ENCODE measurements at regions not wholly inside any gene's neighbourhood (a gene's known extent, or its start where the extent isn't known, plus 50 kb on each side); places are given as distances from the start of the nearest gene placed in this dataset.

DNA sequence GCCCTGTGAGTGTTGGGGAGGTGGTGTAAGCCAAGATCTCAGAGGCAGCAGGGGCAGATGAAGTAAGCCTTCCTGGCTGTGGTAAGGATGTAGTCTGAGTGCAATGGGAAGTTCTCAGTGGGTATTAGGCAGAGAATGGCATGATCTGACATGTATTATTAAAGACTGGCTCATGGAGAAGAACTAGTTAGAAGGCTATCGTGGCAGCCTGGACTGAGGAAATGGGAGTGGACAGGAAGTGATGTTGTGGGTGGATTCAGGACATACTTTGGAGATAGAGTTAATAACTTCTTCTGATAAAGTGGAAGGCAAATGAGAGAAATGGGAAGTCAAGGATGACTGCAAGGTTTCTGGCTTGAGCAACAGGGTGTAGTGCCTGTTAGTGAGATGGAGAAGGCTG, 250.9 kb upstream of the CFAP20DC start:
- DNase-seq (ENCODE audit: low read depth), result no peak

DNA sequence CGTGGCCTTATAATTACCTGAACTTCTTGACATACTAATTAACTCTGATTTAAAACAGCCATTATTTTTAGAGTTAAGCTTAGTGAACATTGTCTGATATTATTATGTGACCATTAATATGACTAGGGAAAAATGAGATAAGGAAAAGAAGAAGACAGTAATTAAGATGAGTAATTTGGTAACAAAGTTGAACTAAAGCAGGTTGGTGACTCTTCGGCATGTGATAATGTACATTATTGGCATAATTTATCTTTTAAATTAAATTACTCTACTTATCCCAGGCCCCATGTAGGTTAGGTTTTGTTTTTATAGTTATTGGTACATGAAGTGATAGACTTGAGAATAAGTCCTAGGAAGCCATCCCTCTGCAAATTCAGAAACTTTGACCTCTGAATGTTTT, 249.7 kb upstream of the CFAP20DC start:
- no peak for DNase-seq (ENCODE audit: low read depth)

GRCh38 chr3:59290358-59290757, 240.5 kb upstream of the CFAP20DC start:
- DNase-seq (ENCODE audit: low read depth), result no peak

DNA sequence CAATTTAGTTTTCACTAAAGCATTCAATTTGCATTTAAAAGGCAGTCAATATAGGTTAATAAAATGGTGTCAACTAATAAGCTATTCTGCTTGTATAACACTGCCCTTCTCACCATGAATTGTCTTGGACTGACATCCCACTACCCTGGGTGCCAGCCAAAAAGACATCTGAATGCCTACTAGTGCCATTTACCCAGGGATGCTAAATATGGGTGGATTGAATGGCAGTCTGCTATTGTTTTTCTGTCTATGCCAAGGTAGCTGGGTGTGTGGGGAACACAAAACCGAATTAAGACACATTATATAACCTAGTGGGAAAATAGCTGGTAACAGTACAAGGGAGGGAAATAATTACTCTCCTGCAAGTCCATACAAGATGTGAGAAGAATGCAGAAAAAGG, 240.0 kb upstream of the CFAP20DC start:
- no peak for DNase-seq (ENCODE audit: low read depth)

DNA sequence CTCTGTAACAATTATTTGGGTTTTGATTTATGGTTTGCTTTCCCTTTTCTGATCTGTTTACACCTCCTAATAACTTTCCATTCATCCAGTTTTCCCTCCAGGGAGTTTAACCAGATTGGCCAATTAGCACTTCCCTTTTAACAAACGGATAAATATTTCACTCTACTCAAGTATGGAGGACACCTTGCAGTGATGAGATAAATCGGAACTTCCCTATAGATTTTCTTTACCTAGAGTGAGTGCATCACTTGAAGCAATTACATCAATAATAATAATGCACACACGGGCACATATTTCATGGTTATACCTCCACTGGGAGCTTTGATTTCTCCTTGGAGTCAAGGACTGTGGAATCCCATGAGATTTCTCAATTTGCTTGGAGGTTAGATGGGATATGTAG, 239.1 kb upstream of the CFAP20DC start:
- no peak for DNase-seq (ENCODE audit: low read depth)

GRCh38 chr3:59286791-59287531, 237.1 kb upstream of the CFAP20DC start:
- no peak for DNase-seq (ENCODE audit: low read depth)

DNA sequence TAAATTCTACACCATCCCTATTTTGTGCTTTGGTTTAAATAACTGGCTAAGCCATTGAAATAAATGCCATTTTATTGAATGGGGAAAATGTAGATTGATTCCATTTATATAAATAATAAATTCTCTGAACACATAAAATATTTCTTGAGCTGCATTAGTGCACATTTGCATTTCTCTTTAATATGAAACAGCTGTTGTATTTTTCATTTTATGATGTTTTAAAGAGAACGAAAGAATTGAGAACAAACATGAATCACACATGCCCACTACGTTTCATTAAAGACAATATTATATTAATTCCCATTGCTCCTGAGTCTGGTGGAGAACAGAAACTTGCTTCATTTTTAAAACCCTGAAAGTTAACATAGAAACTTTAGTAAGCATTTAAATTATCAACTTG, 235.7 kb upstream of the CFAP20DC start:
- no peak for DNase-seq (ENCODE audit: low read depth)

GRCh38 chr3:59284926-59285325, 235.1 kb upstream of the CFAP20DC start:
- DNase-seq (ENCODE audit: low read depth), result no peak

- DNase-seq (ENCODE audit: low read depth), result no peak
Observed at GRCh38 chr3:59280113-59280512, 230.3 kb upstream of the CFAP20DC start.

DNA sequence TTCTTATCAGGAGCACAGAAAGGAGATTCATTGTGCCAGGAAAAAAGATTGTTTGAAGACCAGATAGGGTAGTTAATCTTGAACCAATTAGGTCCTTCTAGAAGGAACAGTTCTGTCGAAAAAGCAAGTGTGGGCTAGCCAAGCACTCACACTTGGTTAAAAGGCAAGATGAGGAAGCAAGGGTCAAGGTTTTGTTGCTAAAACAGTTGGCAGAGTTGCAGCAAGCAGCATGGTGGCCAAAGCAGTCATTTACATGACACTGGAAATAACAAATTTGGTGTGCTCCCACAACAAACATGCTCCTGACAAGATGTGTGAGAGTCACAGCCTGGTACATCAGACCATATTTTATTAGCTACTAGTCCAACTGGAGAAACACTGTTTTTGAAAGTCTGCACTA, 228.0 kb upstream of the CFAP20DC start:
- no peak for DNase-seq (ENCODE audit: low read depth)

DNA sequence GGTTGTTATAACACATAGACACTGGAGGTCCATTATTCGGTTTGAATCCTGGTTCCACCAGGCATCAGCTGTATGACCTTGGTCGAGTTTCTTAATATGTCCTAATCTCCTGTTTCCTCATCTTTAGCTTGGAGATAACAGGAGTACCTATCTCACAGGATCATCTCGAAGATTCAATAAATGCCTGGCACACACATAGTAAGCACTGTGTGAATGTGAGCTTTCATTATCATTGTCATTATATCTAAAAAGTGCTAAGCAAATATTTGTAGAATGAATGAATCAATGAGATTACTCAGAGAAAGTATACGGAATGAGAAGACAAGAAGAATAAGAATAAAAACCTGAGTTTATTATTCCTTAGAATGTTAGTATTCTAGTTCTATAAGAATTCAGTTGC, 227.4 kb upstream of the CFAP20DC start:
- DNase-seq (ENCODE audit: low read depth), result no peak

DNA sequence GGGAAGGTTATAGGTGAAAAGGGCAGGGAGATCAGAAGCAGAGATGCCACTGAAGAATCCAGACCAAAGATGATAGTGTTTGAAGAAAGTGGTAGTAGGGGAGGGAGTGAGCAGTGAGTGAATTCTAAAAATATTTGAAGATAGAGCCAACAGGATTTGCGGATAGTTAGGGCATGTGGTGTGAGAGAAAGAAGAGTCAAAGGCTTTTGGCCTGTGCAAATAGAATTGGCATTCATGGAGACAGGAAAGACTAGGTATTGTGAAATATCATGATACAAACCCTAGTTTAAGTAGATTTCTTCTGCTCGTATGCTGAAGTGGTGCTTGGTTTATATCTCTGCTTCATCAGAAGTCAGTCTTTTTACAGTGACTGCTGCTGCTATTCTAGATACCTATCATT, 224.2 kb upstream of the CFAP20DC start:
- DNase-seq (ENCODE audit: low read depth), result no peak

DNA sequence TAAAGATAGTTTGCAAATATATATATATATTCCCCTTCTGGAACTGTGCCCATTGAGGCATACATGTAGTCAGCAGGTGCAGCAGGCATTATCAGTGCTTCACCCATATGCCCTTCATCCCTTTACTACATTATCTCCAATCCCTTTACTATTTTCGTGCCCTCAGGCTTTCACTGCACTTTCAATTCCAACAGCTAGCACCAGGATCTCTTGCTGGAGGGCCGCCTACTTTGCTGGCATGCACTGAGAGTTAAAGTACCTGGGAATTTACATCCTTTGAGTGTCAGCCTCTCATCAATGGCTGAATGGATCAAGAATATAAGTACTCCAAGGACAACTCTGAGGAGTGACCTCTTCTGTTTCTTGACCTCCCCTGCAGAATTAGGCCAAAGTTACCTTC, 222.1 kb upstream of the CFAP20DC start:
- no peak for DNase-seq (ENCODE audit: low read depth)

- DNase-seq (ENCODE audit: low read depth), result no peak
Observed at GRCh38 chr3:59270921-59271320, 221.1 kb upstream of the CFAP20DC start.

DNA sequence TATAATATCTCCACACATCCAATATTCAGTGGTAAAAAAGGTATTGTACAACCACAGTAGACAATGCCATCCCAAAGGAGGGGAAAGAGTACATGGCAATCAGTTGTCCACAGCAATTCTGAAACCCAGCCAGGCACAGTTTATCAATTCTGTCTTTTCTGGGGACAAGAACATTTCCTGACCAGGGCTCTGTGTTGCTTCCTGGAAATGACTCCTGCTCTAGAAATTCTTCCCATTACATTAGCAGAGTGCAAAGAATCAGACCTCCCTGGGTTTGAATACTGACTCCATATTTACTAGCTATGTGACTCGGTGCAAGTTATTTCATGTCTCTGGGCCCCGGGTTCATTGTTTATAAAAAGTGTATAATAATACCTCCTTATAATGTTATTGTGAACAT, 220.4 kb upstream of the CFAP20DC start:
- no peak for DNase-seq (ENCODE audit: low read depth)

DNA sequence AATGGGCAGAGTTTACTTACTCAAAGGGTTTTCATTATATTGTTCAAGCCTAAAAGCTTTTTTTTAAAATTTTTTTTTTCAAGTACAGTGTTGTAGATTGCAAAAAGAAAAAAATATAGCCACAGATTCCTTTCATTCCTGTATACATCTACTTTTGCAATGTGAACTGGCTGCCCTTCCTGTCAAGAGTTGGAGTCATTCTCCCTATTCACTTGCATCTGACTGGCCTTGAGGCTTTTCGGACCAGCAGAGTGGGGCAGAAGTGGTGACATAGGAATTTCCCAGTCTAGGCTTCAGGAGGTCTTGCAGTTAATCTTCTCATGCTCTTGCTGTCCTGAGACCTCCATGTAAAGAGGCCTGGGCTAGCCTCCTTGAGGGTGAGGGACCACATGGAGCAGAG, 218.3 kb upstream of the CFAP20DC start:
- no peak for DNase-seq (ENCODE audit: low read depth)

DNA sequence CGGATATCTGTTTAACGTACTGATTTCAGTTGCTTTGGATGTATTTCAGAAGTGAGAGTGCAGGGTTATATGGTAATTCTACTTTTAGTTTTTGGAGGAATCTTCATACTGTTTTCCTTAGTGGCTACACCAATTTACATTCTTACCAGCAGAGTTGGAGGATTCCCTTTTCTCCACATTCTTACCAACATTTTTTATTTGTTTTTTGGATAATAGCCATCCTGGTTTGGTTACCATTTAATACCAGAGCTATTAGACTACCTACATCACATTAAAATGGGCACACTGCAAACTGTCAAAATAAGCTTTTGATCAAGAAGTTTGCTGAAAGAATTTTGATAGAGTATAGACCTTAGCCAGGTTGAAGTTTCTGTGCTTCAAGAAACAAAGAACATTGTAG, 217.2 kb upstream of the CFAP20DC start:
- no peak for DNase-seq (ENCODE audit: low read depth)

- DNase-seq (ENCODE audit: low read depth), result no peak
Observed at GRCh38 chr3:59266551-59266950, 216.7 kb upstream of the CFAP20DC start.

DNA sequence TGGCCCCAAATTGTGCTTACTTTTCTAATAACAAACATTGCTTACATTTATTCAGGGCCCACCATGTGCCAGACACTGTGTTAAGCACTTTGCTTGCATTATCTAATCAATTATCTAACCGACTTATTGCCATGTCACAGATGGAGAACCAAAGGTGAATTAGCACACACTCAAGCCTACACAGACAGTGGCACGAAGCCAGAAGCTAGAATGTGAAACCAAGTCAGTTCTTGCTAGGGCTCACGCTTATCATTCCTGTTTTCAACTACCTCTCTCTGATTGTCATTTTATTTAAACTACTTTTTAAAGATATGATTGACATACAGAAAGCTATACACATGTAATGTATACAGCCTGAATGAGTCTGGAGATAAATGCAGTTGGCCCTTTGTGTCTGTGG, 215.7 kb upstream of the CFAP20DC start:
- no peak for DNase-seq (ENCODE audit: low read depth)

GRCh38 chr3:59264366-59264765, 214.5 kb upstream of the CFAP20DC start:
- DNase-seq (ENCODE audit: low read depth), result no peak

DNA sequence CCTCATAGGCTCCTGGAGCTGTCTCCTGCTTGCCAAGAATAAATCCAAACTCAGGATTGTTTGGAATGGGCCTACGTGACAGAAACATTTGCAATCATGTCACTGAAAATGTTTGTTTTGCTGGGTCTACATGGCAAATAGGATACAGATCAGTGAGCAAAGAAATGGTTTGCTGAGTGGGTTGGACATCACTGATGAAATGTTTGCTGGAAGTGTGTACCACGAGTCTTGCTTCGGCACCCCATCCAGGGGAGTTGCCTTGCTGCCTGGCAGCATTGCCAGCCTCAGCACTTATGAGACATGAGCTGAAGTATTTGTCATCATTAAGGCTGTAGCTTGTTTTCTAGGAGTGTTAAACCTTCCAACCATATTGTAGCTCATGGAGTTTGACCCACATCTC, 213.3 kb upstream of the CFAP20DC start:
- no peak for DNase-seq (ENCODE audit: low read depth)

GRCh38 chr3:59262076-59262498, 212.3 kb upstream of the CFAP20DC start:
- DNase-seq (ENCODE audit: low read depth), result no peak

- DNase-seq (ENCODE audit: low read depth), result no peak
Observed at GRCh38 chr3:59261009-59261408, 211.2 kb upstream of the CFAP20DC start.

- DNase-seq (ENCODE audit: low read depth), result no peak
Observed at GRCh38 chr3:59258550-59259260, 208.9 kb upstream of the CFAP20DC start.
